Natural killer cell (primary cell): ENCODE measurements at regions not wholly inside any gene's neighbourhood (a gene's known extent, or its start where the extent isn't known, plus 50 kb on each side); places are given as distances from the start of the nearest gene placed in this dataset.

Source experiments
- ATAC-seq, 3 donors: fragments of 150-1000 bp in 2 of 3; fragments of 200-7000 bp in 1 of 3; cut with Tn5 transposase; 1 replicate in 1 of 3; 2 replicates in 2 of 3; pipeline ENCODE4 v1.10.0; 2021; ENCODE audit warnings: mild to moderate bottlenecking in 2 of 3, moderate library complexity in 2 of 3
- DNase-seq, 2 donors: peaks; one replicate each; pipeline versions ENCODE4 v3.0.0 to v3.0.0-alpha.2; 2013 to 2021; ENCODE audit warnings: mixed read lengths in 1 of 2
- H3K27ac ChIP-seq: one replicate; pipeline ENCODE4 v1.5.1; 2013; ENCODE audit warnings: mild to moderate bottlenecking, low read length
- H3K27me3 ChIP-seq: one replicate; pipeline ENCODE4 v1.6.1; 2013; ENCODE audit warnings: low read length; ENCODE audit not compliant: control insufficient read depth, insufficient read depth
- H3K36me3 ChIP-seq: one replicate; pipeline ENCODE4 v1.6.1; 2013; ENCODE audit warnings: low read length; ENCODE audit not compliant: control insufficient read depth, insufficient read depth
- H3K4me1 ChIP-seq: one replicate; pipeline ENCODE4 v1.6.1; 2013; ENCODE audit warnings: low read length; ENCODE audit not compliant: control insufficient read depth, insufficient read depth
- H3K4me3 ChIP-seq: one replicate; pipeline ENCODE4 v1.5.1; 2013; ENCODE audit warnings: low read length
- H3K9me3 ChIP-seq: one replicate; pipeline ENCODE4 v1.6.1; 2013; ENCODE audit warnings: low read length; ENCODE audit not compliant: control insufficient read depth, insufficient read depth
- H3K27ac Mint-ChIP-seq, 2 donors: one replicate each; pipeline ENCODE4 v1.8.0; 2022; ENCODE audit warnings: mild to moderate bottlenecking in 2 of 2, mixed read lengths in 2 of 2, moderate library complexity in 1 of 2
- H3K27me3 Mint-ChIP-seq, 2 donors: one replicate each; pipeline ENCODE4 v1.8.0; 2022; ENCODE audit warnings: low read depth in 2 of 2, mixed read lengths in 2 of 2
- H3K36me3 Mint-ChIP-seq: one replicate; pipeline ENCODE4 v1.8.0; 2022; ENCODE audit warnings: mixed read lengths
- H3K4me1 Mint-ChIP-seq, 2 donors: one replicate each; pipeline ENCODE4 v1.8.0; 2022; ENCODE audit warnings: mixed read lengths in 2 of 2
- H3K4me3 Mint-ChIP-seq: one replicate; pipeline ENCODE4 v1.8.0; 2022; ENCODE audit warnings: mild to moderate bottlenecking, moderate library complexity, mixed read lengths
- H3K9me3 Mint-ChIP-seq, 2 donors: one replicate each; pipeline ENCODE4 v1.8.0; 2022; ENCODE audit warnings: mixed read lengths in 2 of 2
- WGBS: methylation state at CpG from one replicate; pipeline ENCODE4 v1.1.7; 2013; ENCODE audit warnings: missing lambda C conversion rate; ENCODE audit not compliant: insufficient coverage; 5-methylcytosine and 5-hydroxymethylcytosine counted together
- intact Hi-C: fragments of 100-400 bp; cut with micrococcal nuclease; formaldehyde crosslinking; loops from one replicate; pipeline ENCODE4 v1.14.2; 2022
- TF ChIP-seq, protein P1 (sequence below): fragments of 200-600 bp; IDR thresholded peaks from one replicate; pipeline ENCODE4 v1.8.0; 2022; ENCODE audit warnings: antibody characterized with exemption

DNA sequence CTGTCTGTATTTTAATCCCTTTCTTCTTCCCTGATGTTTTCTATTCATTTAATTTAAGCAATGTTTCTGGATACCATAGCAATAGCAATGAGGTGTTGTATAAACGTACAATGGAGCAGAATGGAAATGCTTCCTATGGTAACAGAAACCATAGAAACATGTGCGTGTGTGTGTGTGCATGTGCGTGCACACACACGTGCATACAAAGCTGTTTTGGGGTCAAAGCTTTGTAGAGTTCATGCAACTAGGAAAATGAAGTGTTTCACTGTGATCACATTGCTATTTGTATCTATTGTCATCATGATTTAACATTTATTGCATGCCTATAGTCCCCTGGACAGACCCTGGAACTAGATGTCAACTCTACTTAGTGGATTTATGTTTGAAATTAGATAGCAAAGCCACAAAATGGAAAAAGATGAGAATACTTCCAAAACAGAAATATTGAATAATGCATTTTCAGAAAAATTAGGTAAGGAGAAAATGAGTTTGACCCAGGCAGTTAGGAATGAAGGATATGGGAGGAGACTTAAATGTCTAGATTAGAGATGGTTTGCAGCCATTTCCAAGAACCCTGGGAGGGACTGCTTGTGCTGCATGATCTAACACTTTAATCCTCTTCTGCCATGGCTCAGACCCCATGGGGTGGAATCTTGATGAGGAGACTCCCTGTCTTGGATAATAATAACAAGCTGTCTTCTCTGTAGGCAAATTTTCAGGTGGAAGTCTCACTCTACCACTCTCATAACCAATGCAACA, 124.4 kb downstream of the TRMT11 start:
- Histone ChIP-seq H3K27ac (no peak overlapping the region), H3K4me1 (no peaks in the 10 kb centered on the region), H3K27me3 (no peaks in the 10 kb centered on the region), H3K4me3 (no peak overlapping the region), H3K36me3 (no peaks in the 10 kb centered on the region), H3K9me3 (no peaks in the 10 kb centered on the region)
- no peaks in the 10 kb centered on the region for H3K36me3 Mint-ChIP-seq
- H3K4me1 Mint-ChIP-seq: no peaks in the 10 kb centered on the region
- intact Hi-C loops: no loop called here
- H3K9me3 Mint-ChIP-seq: no peaks in the 10 kb centered on the region
- WGBS: 97% methylated on average over 4 of the region's 4 CpGs
- TF ChIP-seq, protein P1, sequence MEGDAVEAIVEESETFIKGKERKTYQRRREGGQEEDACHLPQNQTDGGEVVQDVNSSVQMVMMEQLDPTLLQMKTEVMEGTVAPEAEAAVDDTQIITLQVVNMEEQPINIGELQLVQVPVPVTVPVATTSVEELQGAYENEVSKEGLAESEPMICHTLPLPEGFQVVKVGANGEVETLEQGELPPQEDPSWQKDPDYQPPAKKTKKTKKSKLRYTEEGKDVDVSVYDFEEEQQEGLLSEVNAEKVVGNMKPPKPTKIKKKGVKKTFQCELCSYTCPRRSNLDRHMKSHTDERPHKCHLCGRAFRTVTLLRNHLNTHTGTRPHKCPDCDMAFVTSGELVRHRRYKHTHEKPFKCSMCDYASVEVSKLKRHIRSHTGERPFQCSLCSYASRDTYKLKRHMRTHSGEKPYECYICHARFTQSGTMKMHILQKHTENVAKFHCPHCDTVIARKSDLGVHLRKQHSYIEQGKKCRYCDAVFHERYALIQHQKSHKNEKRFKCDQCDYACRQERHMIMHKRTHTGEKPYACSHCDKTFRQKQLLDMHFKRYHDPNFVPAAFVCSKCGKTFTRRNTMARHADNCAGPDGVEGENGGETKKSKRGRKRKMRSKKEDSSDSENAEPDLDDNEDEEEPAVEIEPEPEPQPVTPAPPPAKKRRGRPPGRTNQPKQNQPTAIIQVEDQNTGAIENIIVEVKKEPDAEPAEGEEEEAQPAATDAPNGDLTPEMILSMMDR: no peak
- H3K27ac Mint-ChIP-seq: no peak overlapping the region
- DNase-seq: no peak
- no peaks in the 10 kb centered on the region for H3K27me3 Mint-ChIP-seq
- no peak for ATAC-seq
- no peak overlapping the region for H3K4me3 Mint-ChIP-seq

DNA sequence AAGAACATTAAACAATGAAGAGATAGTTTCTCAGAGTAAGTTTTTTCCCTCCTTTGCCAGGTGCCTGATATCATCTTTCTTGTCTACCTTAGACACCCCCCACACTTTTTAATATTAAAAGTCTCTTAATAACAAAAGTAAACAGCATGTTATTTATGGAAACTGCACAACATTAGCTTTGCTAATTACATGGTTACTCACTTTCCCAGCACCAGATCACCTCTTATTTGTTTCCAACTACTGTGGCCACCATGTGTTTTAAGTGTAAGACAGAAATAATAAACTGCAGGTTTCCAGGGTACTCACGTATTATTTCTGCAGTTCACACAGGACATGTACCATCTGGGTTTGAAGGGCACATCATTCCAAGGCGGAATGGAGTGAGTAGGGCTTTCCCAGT, 125.0 kb downstream of the TRMT11 start:
- Mint-ChIP-seq H3K9me3 (no peaks in the 10 kb centered on the region), H3K4me1 (no peaks in the 10 kb centered on the region), H3K4me3 (no peak overlapping the region), H3K36me3 (no peaks in the 10 kb centered on the region), H3K27me3 (no peaks in the 10 kb centered on the region), H3K27ac (no peak overlapping the region)
- no peaks in the 10 kb centered on the region for H3K27me3 ChIP-seq
- H3K9me3 ChIP-seq: no peaks in the 10 kb centered on the region
- H3K4me1 ChIP-seq: no peaks in the 10 kb centered on the region
- no peaks in the 10 kb centered on the region for H3K36me3 ChIP-seq
- intact Hi-C loops: no loop called here
- no peak for ATAC-seq
- DNase-seq: no peak
- no peak overlapping the region for H3K4me3 ChIP-seq
- no peak overlapping the region for H3K27ac ChIP-seq
- 94% methylated on average over 2 of the region's 2 CpGs for WGBS
- TF ChIP-seq, protein P1: no peak

GRCh38 chr6:126112171-126112632, 125.9 kb downstream of the TRMT11 start:
- ATAC-seq (no peak), DNase-seq (no peak)
- intact Hi-C loops: no loop called here
- H3K4me1 ChIP-seq: no peaks in the 10 kb centered on the region
- Mint-ChIP-seq H3K4me1 (no peaks in the 10 kb centered on the region), H3K36me3 (no peaks in the 10 kb centered on the region), H3K27me3 (no peaks in the 10 kb centered on the region), H3K4me3 (no peak overlapping the region), H3K9me3 (no peaks in the 10 kb centered on the region), H3K27ac (no peak overlapping the region)
- H3K27me3 ChIP-seq: no peaks in the 10 kb centered on the region
- 47% methylated on average over 2 of the region's 2 CpGs for WGBS
- H3K27ac ChIP-seq: no peak overlapping the region
- TF ChIP-seq, protein P1: no peak
- no peaks in the 10 kb centered on the region for H3K36me3 ChIP-seq
- H3K9me3 ChIP-seq: no peaks in the 10 kb centered on the region
- no peak overlapping the region for H3K4me3 ChIP-seq

DNA sequence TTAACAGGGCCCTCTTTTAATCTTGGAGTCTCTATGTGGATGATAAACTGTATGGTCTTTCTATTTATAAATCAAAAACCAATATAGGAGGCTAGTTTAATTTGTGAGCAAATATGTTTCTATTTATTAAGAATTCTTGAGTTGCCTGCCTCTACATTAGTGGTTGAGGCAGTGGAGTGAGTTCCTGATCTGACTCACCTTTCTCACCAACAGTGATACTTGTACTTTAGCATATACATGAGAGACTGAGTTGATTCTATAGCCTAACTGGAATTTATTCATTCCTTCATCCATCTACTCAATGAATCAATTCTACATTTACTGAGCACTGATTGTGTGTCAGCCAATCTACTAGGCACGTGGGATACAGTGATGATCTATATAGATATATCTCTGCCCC, 126.9 kb downstream of the TRMT11 start:
- Mint-ChIP-seq H3K27me3 (no peaks in the 10 kb centered on the region), H3K9me3 (no peaks in the 10 kb centered on the region), H3K36me3 (no peaks in the 10 kb centered on the region), H3K27ac (no peak overlapping the region), H3K4me1 (no peaks in the 10 kb centered on the region), H3K4me3 (no peak overlapping the region)
- Histone ChIP-seq H3K27ac (no peak overlapping the region), H3K9me3 (no peaks in the 10 kb centered on the region), H3K4me3 (no peak overlapping the region), H3K4me1 (no peaks in the 10 kb centered on the region), H3K27me3 (no peaks in the 10 kb centered on the region), H3K36me3 (no peaks in the 10 kb centered on the region)
- intact Hi-C loops: no loop called here
- ATAC-seq: no peak
- WGBS: no CpG with 5 or more reads among the region's 1 CpG
- no peak for DNase-seq
- TF ChIP-seq, protein P1: no peak
